Endothelial cell of umbilical vein (primary cell): ENCODE measurements at regions not wholly inside any gene's neighbourhood (a gene's known extent, or its start where the extent isn't known, plus 50 kb on each side); places are given as distances from the start of the nearest gene placed in this dataset.
"Not testable (repeated sequence)": the region's sequence is repeated elsewhere in the genome, so short reads cannot be mapped to it uniquely, and the experiment has no call there.

Source experiments
- BruUV-seq: library from RNA; stranded (reverse); fragments of 400-500 nt; replicated peaks from 2 replicates; lab custom pipeline; 2021; lab: Mats Ljungman, UMichigan
- CTCF ChIA-PET: fragments of 300-600, 350-600 bp; sonication (Branson Sonifier 250); formaldehyde crosslinking; loops from one replicate; lab custom pipeline; 2021; ENCODE audit warnings: antibody characterized with exemption, inconsistent platforms; lab: Charles Lee
- POLR2A ChIA-PET: fragments of 300-600, 350-600 bp; sonication (Branson Sonifier 250); formaldehyde crosslinking; loops from one replicate; lab custom pipeline; 2021; ENCODE audit warnings: antibody characterized with exemption, inconsistent platforms; lab: Charles Lee
- DNase-seq: peaks from one replicate; pipeline ENCODE4 v3.0.0-alpha.2; 2011; ENCODE audit warnings: low read depth, low spot score
- FAIRE-seq: peaks from 2 replicates; lab custom pipeline; 2011; peaks lifted over from hg19 to GRCh38; lab: Jason Lieb, UNC
- H2AFZ ChIP-seq: 2 replicates; pipeline ENCODE4 v1.6.0; 2012; ENCODE audit warnings: low read depth, low read length, control low read depth, inconsistent platforms
- H3K27ac ChIP-seq: 2 replicates; pipeline ENCODE4 v1.5.1; 2011; ENCODE audit warnings: low read depth, mild to moderate bottlenecking, control low read depth, low read length, moderate library complexity; ENCODE audit not compliant: insufficient read depth
- H3K27me3 ChIP-seq, 2 experiments: 2 replicates each; pipeline versions ENCODE4 v1.6.0 to v1.6.1; 2011; ENCODE audit warnings: low read length in 2 of 2, mixed read lengths in 1 of 2; ENCODE audit not compliant: control insufficient read depth in 2 of 2, insufficient read depth in 2 of 2
- H3K36me3 ChIP-seq, 2 experiments: 2 replicates in 1 of 2; 3 replicates in 1 of 2; pipeline ENCODE4 v1.5.1; 2011; ENCODE audit warnings: low read length in 2 of 2, mild to moderate bottlenecking in 1 of 2, moderate library complexity in 1 of 2; ENCODE audit not compliant: control insufficient read depth in 2 of 2, insufficient read depth in 2 of 2; ENCODE audit errors: extremely low read depth in 1 of 2
- H3K4me1 ChIP-seq: 3 replicates; pipeline ENCODE4 v1.5.1; 2011; ENCODE audit warnings: mild to moderate bottlenecking, low read length; ENCODE audit not compliant: control insufficient read depth, insufficient read depth; ENCODE audit errors: extremely low read depth
- H3K4me2 ChIP-seq: 2 replicates; pipeline ENCODE4 v1.6.1; 2011; ENCODE audit warnings: low read length, control low read depth, mixed read lengths; ENCODE audit not compliant: insufficient read depth
- H3K4me3 ChIP-seq, 3 experiments: fragments of 200-600 bp in 1 of 3; sonication (generic), shearing (Covaris generic) in 1 of 3; replicated peaks in 1 of 3; 2 replicates each; pipeline ENCODE4 v1.5.1; 2011 to 2016; ENCODE audit warnings: control low read depth in 3 of 3, low read length in 3 of 3, mild to moderate bottlenecking in 2 of 3, inconsistent platforms in 1 of 3, low read depth in 1 of 3, moderate library complexity in 1 of 3; ENCODE audit not compliant: insufficient read depth in 1 of 3
- H3K79me2 ChIP-seq: 2 replicates; pipeline ENCODE4 v1.6.0; 2012; ENCODE audit warnings: low read length, inconsistent platforms; ENCODE audit not compliant: control insufficient read depth, insufficient read depth
- H3K9ac ChIP-seq: replicated peaks from 2 replicates; pipeline ENCODE3; 2011; ENCODE audit warnings: low read length, control low read depth; ENCODE audit not compliant: insufficient read depth; ENCODE audit errors: extremely low read depth
- H3K9me1 ChIP-seq: replicated peaks from 3 replicates; pipeline ENCODE4 v1.6.0; 2011; ENCODE audit warnings: mild to moderate bottlenecking, low read length; ENCODE audit not compliant: control insufficient read depth, insufficient read depth; ENCODE audit errors: extremely low read depth
- H3K9me3 ChIP-seq: replicated peaks from 2 replicates; pipeline ENCODE4 v1.5.1; 2012; ENCODE audit warnings: low read length, inconsistent platforms; ENCODE audit not compliant: control insufficient read depth, insufficient read depth
- H4K20me1 ChIP-seq: replicated peaks from 2 replicates; pipeline ENCODE3; 2011; ENCODE audit warnings: mild to moderate bottlenecking, low read length; ENCODE audit not compliant: control insufficient read depth, insufficient read depth; ENCODE audit errors: extremely low read depth
- CTCF ChIP-seq, 2 donors: IDR thresholded peaks; 1 replicate in 1 of 2; 2 replicates in 1 of 2; pipeline ENCODE4 v1.5.1; 2011; ENCODE audit warnings: low read length in 2 of 2, mild to moderate bottlenecking in 2 of 2, moderate library complexity in 2 of 2, control low read depth in 1 of 2, inconsistent platforms in 1 of 2, low read depth in 1 of 2; ENCODE audit not compliant: insufficient read depth in 1 of 2; ENCODE audit errors: extremely low read depth in 1 of 2
- EZH2 ChIP-seq: IDR thresholded peaks from 2 replicates; pipeline ENCODE4 v1.6.1; 2012; ENCODE audit warnings: borderline replicate concordance, low read depth, mild to moderate bottlenecking, moderate library complexity, low read length, inconsistent platforms; ENCODE audit not compliant: severe bottlenecking
- FOS ChIP-seq: IDR thresholded peaks from 2 replicates; pipeline ENCODE4 v1.6.1; 2011; ENCODE audit warnings: mild to moderate bottlenecking, low read length, moderate library complexity, borderline replicate concordance; ENCODE audit not compliant: insufficient read depth
- GATA2 ChIP-seq: IDR thresholded peaks from 2 replicates; pipeline ENCODE4 v1.7.0; 2011; ENCODE audit warnings: low read depth, mild to moderate bottlenecking, moderate library complexity, mixed read lengths, low read length; ENCODE audit not compliant: insufficient read length, insufficient read depth
- JUN ChIP-seq: IDR thresholded peaks from 2 replicates; pipeline ENCODE4 v1.6.1; 2011; ENCODE audit warnings: borderline replicate concordance, low read depth; ENCODE audit not compliant: insufficient read length, insufficient read depth
- MAX ChIP-seq: IDR thresholded peaks from 2 replicates; pipeline ENCODE4 v1.6.1; 2011; ENCODE audit not compliant: insufficient read depth, insufficient read length
- MYC ChIP-seq: IDR thresholded peaks from one replicate; pipeline ENCODE4 v1.6.1; 2011; ENCODE audit warnings: mild to moderate bottlenecking, low read depth, low read length
- POLR2A ChIP-seq: IDR thresholded peaks from 2 replicates; pipeline ENCODE4 v1.6.1; 2012; ENCODE audit warnings: low read depth, mild to moderate bottlenecking, control low read depth, low read length
- POLR2AphosphoS5 ChIP-seq: IDR thresholded peaks from 2 replicates; pipeline ENCODE4 v1.6.1; 2012; ENCODE audit warnings: low read depth, mild to moderate bottlenecking, control low read depth, low read length, moderate library complexity; ENCODE audit not compliant: insufficient read depth
- dilution Hi-C: fragments of 300-500 bp; cut with MboI; formaldehyde crosslinking; loops from one replicate; pipeline ENCODE4 v1.15.0; 2019; ENCODE audit warnings: low sequenced_read_pairs; ENCODE audit not compliant: extremely low pct_ligation_motif_present
- intact Hi-C: fragments of 100-400 bp; cut with micrococcal nuclease; formaldehyde crosslinking; loops from one replicate; pipeline ENCODE4 v1.10.0; 2022

GRCh38 chr14:28398506-28398905 is 368.1 kb upstream of the FOXG1 start:
- Histone ChIP-seq H3K36me3 (no peaks in the 10 kb centered on the region), H3K4me2 (no peak overlapping the region), H2AFZ (no peak overlapping the region), H3K79me2 (no peaks in the 10 kb centered on the region), H3K9me1 (no peaks in the 10 kb centered on the region), H3K4me1 (no peaks in the 10 kb centered on the region), H3K4me3 (no peak overlapping the region), H3K9ac (no peak overlapping the region), H3K27ac (no peak overlapping the region), H3K27me3 (no peaks in the 10 kb centered on the region), H4K20me1 (no peaks in the 10 kb centered on the region), H3K9me3 (no peaks in the 10 kb centered on the region)
- FAIRE-seq: no peak
- dilution Hi-C loops: no loop called here
- TF ChIP-seq POLR2A (no peak), FOS (no peak), CTCF (IDR thresholded peaks at IDR 0.05; ENCODE audit: extremely low read depth in 1 of 2, insufficient read depth in 1 of 2, low read depth in 1 of 2, low read length in 2 of 2) (no peak), JUN (no peak), MAX (no peak), POLR2AphosphoS5 (no peak), MYC (no peak), GATA2 (no peak), EZH2 (no peak)
- POLR2A ChIA-PET: no interaction called here
- CTCF ChIA-PET: interaction anchor here (1.3 to 1.8 kb wide), 2 partner anchors 9 to 31 kb away, joined by 3 to 6 read pairs; no protein-coding TSS in a partner anchor
- no TSS peak for BruUV-seq
- DNase-seq: no peak
- intact Hi-C loops: no loop called here

- intact Hi-C loops: loop anchor here (10.0 kb wide), 1 partner anchor 717 kb away; no protein-coding TSS in a partner anchor
- H3K4me3 ChIP-seq, BruUV-seq, DNase-seq, H3K79me2 ChIP-seq, FAIRE-seq, H3K9ac ChIP-seq, H2AFZ ChIP-seq, dilution Hi-C loops, H3K4me1 ChIP-seq, H3K27me3 ChIP-seq, H3K36me3 ChIP-seq, H3K4me2 ChIP-seq, H3K9me3 ChIP-seq, POLR2A ChIA-PET, H3K9me1 ChIP-seq, H4K20me1 ChIP-seq, H3K27ac ChIP-seq, CTCF ChIA-PET: not testable (repeated sequence)
Measured at GRCh38 chr14:28401705-28402104, 364.9 kb upstream of the FOXG1 start.
